ENCODE measurements at regions not wholly inside any gene's neighbourhood (a gene's known extent, or its start where the extent isn't known, plus 50 kb on each side); places are given as distances from the start of the nearest gene placed in this dataset.

- TF ChIP-seq EZH2phosphoT487 (IDR thresholded peaks at IDR 0.05; ENCODE audit: insufficient read depth, low read depth) (no peak), EZH2 (IDR thresholded peaks at IDR 0.05; ENCODE audit: insufficient read depth, poor library complexity, severe bottlenecking) (no peak)
Observed at GRCh38 chr5:175243441-175243840, 200.5 kb downstream of the DRD1 start.
